HG03060 (cell line): ENCODE measurements at regions not wholly inside any gene's neighbourhood (a gene's known extent, or its start where the extent isn't known, plus 50 kb on each side); places are given as distances from the start of the nearest gene placed in this dataset.
"Not testable (repeated sequence)": the region's sequence is repeated elsewhere in the genome, so short reads cannot be mapped to it uniquely, and the experiment has no call there.

ENCODE experiments used
- ATAC-seq: cut with Tn5 transposase; IDR thresholded peaks from one replicate; pipeline ENCODE4 v1.9.1; 2021; ENCODE audit warnings: low read depth, moderate number of reproducible peaks; ENCODE audit not compliant: unreplicated experiment

- ATAC-seq, result no peak
Measured at GRCh38 chr10:80855348-80855971, 317.8 kb downstream of the SH2D4B start.

GRCh38 chr10:80856186-80856585, 318.5 kb downstream of the SH2D4B start:
- no peak for ATAC-seq

GRCh38 chr10:80859279-80859678, 321.6 kb downstream of the SH2D4B start:
- ATAC-seq, result not testable (repeated sequence)

GRCh38 chr10:80860719-80861118, 323.0 kb downstream of the SH2D4B start:
- ATAC-seq, result no peak

GRCh38 chr10:80861882-80862281, 324.2 kb downstream of the SH2D4B start:
- no peak for ATAC-seq

- ATAC-seq, result peak; percentile 89
Measured at GRCh38 chr10:80870282-80870681, 332.6 kb downstream of the SH2D4B start.

GRCh38 chr10:80871083-80871482, 333.4 kb downstream of the SH2D4B start:
- peak; percentile 66 for ATAC-seq

- no peak for ATAC-seq
Measured at GRCh38 chr10:80878330-80878729, 340.6 kb downstream of the SH2D4B start.

GRCh38 chr10:80890146-80890545, 352.4 kb downstream of the SH2D4B start:
- no peak for ATAC-seq

GRCh38 chr10:80893256-80893655, 355.6 kb downstream of the SH2D4B start:
- no peak for ATAC-seq

- ATAC-seq, result no peak
Measured at GRCh38 chr10:80894311-80894791, 356.6 kb downstream of the SH2D4B start.

- ATAC-seq, result no peak
Measured at GRCh38 chr10:80894797-80895467, 357.2 kb downstream of the SH2D4B start.

GRCh38 chr10:80896076-80896475, 358.4 kb downstream of the SH2D4B start:
- ATAC-seq, result no peak

- ATAC-seq, result no peak
Measured at GRCh38 chr10:80896959-80897358, 359.3 kb downstream of the SH2D4B start.

- no peak for ATAC-seq
Measured at GRCh38 chr10:80900661-80901060, 363.0 kb downstream of the SH2D4B start.

- ATAC-seq, result no peak
Measured at GRCh38 chr10:80908611-80909010, 370.9 kb downstream of the SH2D4B start.

- no peak for ATAC-seq
Measured at GRCh38 chr10:80909254-80909653, 371.6 kb downstream of the SH2D4B start.

GRCh38 chr10:80917636-80918035, 379.9 kb downstream of the SH2D4B start:
- no peak for ATAC-seq

- no peak for ATAC-seq
Measured at GRCh38 chr10:80921032-80921431, 383.3 kb downstream of the SH2D4B start.

- no peak for ATAC-seq
Measured at GRCh38 chr10:80924063-80924952, 386.6 kb downstream of the SH2D4B start.

GRCh38 chr10:80927419-80928078, 389.8 kb downstream of the SH2D4B start:
- ATAC-seq, result no peak
